ENCODE measurements at regions not wholly inside any gene's neighbourhood (a gene's known extent, or its start where the extent isn't known, plus 50 kb on each side); places are given as distances from the start of the nearest gene placed in this dataset.

DNA sequence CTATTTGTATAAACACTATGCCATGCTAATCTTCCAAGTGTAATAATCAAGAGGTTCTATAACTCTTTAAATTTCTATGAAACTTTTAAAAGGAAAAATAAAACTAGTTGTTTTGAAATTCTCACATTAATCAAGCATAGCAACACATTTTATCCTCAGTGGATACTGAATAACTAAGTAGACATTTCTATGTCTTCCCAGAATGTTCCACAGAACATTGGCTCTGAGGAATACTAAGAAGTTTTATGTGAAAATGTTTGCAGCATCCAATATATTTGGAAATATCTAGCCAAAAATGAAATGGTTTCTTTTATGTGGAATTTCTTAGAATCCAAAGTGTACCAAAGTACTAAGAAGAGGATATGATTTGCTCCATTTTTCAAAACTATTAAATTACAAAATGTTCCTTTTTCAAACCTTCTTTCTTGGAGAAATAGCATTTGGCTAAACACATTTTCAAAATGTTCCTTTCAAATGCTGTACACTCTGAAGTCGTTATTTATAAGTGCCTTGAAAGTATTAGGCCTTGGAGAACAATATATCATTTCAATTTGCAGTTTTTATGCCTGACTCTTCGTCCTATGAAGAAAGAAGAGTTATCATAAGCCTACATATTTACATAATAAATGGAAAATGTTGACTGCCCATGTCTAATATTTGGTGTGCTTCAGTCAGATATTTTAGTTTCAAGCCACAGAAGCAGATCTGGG is 175.6 kb upstream of the COX7C start:
- TF ChIP-seq, protein P1, sequence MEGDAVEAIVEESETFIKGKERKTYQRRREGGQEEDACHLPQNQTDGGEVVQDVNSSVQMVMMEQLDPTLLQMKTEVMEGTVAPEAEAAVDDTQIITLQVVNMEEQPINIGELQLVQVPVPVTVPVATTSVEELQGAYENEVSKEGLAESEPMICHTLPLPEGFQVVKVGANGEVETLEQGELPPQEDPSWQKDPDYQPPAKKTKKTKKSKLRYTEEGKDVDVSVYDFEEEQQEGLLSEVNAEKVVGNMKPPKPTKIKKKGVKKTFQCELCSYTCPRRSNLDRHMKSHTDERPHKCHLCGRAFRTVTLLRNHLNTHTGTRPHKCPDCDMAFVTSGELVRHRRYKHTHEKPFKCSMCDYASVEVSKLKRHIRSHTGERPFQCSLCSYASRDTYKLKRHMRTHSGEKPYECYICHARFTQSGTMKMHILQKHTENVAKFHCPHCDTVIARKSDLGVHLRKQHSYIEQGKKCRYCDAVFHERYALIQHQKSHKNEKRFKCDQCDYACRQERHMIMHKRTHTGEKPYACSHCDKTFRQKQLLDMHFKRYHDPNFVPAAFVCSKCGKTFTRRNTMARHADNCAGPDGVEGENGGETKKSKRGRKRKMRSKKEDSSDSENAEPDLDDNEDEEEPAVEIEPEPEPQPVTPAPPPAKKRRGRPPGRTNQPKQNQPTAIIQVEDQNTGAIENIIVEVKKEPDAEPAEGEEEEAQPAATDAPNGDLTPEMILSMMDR (IDR thresholded peaks at IDR 0.05), result no peak
- TF ChIP-seq POLR2AphosphoS5 (IDR thresholded peaks at IDR 0.05) (no peak), EP300 (IDR thresholded peaks at IDR 0.05) (no peak)

Data from gastroesophageal sphincter (tissue), 3 donors.